Endodermal cell (in vitro differentiated cells): ENCODE measurements at regions not wholly inside any gene's neighbourhood (a gene's known extent, or its start where the extent isn't known, plus 50 kb on each side); places are given as distances from the start of the nearest gene placed in this dataset.
A peak's percentile ranks its signal among the peaks of the same experiment; 100 is the strongest.

ENCODE experiments used
- DNase-seq: peaks from one replicate; pipeline ENCODE4 v3.0.0-alpha.2; 2017
- H3K27ac ChIP-seq: 2 replicates; pipeline ENCODE4 v1.5.1; 2013; ENCODE audit warnings: mild to moderate bottlenecking, low read depth, low read length, moderate library complexity
- H3K27me3 ChIP-seq: 2 replicates; pipeline ENCODE4 v1.6.1; 2013; ENCODE audit warnings: mild to moderate bottlenecking, low read length, moderate library complexity; ENCODE audit not compliant: insufficient read depth, control insufficient read depth, poor library complexity, severe bottlenecking
- H3K36me3 ChIP-seq: 2 replicates; pipeline ENCODE4 v1.7.0; 2013; ENCODE audit warnings: mild to moderate bottlenecking, low read length, moderate library complexity; ENCODE audit not compliant: control insufficient read depth, insufficient read depth
- H3K4me1 ChIP-seq: one replicate; pipeline ENCODE4 v1.7.0; 2013; ENCODE audit warnings: low read length; ENCODE audit not compliant: control insufficient read depth, insufficient read depth
- H3K4me3 ChIP-seq: 2 replicates; pipeline ENCODE4 v1.5.1; 2013; ENCODE audit warnings: mild to moderate bottlenecking, low read length, moderate library complexity
- H3K9ac ChIP-seq: 2 replicates; pipeline ENCODE4 v1.6.1; 2013; ENCODE audit warnings: mild to moderate bottlenecking, low read length, moderate library complexity; ENCODE audit not compliant: poor library complexity, severe bottlenecking; ENCODE audit errors: extremely low read depth
- H3K9me3 ChIP-seq: 2 replicates; pipeline ENCODE4 v1.6.1; 2013; ENCODE audit warnings: mild to moderate bottlenecking, low read length, moderate library complexity; ENCODE audit not compliant: control insufficient read depth
- H3K27ac Mint-ChIP-seq: 2 replicates; pipeline ENCODE4 v1.8.0; 2020; ENCODE audit warnings: mixed read lengths
- H3K27me3 Mint-ChIP-seq: 2 replicates; pipeline ENCODE4 v1.8.0; 2021; ENCODE audit warnings: mild to moderate bottlenecking, mixed read lengths; ENCODE audit not compliant: insufficient read depth
- H3K36me3 Mint-ChIP-seq: 2 replicates; pipeline ENCODE4 v1.8.0; 2020; ENCODE audit warnings: low read depth, mixed read lengths
- H3K4me1 Mint-ChIP-seq: 2 replicates; pipeline ENCODE4 v1.8.0; 2020; ENCODE audit warnings: mixed read lengths
- H3K4me3 Mint-ChIP-seq: 2 replicates; pipeline ENCODE4 v1.8.0; 2020; ENCODE audit warnings: mild to moderate bottlenecking, moderate library complexity, mixed read lengths
- H3K9me3 Mint-ChIP-seq: 2 replicates; pipeline ENCODE4 v1.8.0; 2020; ENCODE audit warnings: mild to moderate bottlenecking, mixed read lengths
- WGBS, 2 experiments: methylation state at CpG; one replicate each; pipeline versions ENCODE4 v1.1.5 to v1.1.7; 2013; ENCODE audit warnings: missing lambda C conversion rate in 2 of 2, mixed read lengths in 1 of 2; ENCODE audit not compliant: insufficient coverage in 1 of 2, insufficient read length in 1 of 2; 5-methylcytosine and 5-hydroxymethylcytosine counted together
- TF ChIP-seq, protein P1 (sequence below): fragments of 200-600 bp; sonication (generic); conservative IDR thresholded peaks from 2 replicates; pipeline ENCODE4 v1.5.0; 2021; ENCODE audit warnings: antibody characterized with exemption, mild to moderate bottlenecking

DNA sequence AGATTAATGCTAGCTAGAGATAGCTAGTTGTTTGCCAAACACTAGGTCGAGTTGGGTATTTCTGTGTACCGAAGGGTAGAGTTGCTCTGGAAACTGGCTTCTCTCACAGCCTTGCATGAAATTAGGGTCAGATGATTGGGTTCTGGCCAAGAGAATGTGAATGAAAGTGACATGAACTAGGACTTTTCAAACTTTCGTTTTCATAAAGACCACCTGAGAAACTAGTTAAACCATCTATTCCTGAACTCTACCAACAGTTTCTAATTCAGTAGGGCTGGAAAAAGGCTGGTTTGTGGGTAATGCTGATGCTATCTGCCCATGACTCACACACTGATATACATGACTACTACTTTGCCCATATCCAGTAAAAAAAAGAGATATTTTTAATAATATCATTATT is 157.6 kb downstream of the GASK1B start:
- WGBS, 2 experiments: 75 to 86% methylated on average over 2 to 3 of the region's 3 CpGs

DNA sequence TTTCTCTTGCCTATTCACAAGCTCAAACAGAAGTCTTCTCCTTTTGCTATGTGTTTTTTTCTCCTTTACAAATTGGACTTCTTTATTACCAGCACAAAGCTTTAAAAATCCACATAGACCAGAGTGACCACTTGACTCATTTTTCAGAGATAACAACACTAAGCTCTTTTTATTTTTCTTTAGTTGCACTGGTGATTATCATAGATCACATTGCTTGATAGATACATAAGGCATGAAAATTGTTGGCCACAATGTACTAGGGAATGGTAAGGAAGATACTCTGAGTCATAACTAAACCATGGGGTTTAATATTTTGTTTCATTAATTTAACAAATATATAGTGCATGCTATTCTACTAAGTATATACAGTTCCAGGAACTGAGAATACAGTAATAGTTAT is 159.0 kb downstream of the GASK1B start:
- no peaks in the 10 kb centered on the region for H3K27me3 ChIP-seq
- H3K4me3 ChIP-seq: no peak overlapping the region
- Mint-ChIP-seq H3K36me3 (no peaks in the 10 kb centered on the region), H3K4me3 (no peak overlapping the region), H3K27ac (no peak overlapping the region), H3K9me3 (no peaks in the 10 kb centered on the region), H3K4me1 (peaks cover 3% of the 10 kb centered on the region), H3K27me3 (no peaks in the 10 kb centered on the region)
- no peak overlapping the region for H3K27ac ChIP-seq
- H3K9ac ChIP-seq: no peak overlapping the region
- no peaks in the 10 kb centered on the region for H3K36me3 ChIP-seq
- TF ChIP-seq, protein P1, sequence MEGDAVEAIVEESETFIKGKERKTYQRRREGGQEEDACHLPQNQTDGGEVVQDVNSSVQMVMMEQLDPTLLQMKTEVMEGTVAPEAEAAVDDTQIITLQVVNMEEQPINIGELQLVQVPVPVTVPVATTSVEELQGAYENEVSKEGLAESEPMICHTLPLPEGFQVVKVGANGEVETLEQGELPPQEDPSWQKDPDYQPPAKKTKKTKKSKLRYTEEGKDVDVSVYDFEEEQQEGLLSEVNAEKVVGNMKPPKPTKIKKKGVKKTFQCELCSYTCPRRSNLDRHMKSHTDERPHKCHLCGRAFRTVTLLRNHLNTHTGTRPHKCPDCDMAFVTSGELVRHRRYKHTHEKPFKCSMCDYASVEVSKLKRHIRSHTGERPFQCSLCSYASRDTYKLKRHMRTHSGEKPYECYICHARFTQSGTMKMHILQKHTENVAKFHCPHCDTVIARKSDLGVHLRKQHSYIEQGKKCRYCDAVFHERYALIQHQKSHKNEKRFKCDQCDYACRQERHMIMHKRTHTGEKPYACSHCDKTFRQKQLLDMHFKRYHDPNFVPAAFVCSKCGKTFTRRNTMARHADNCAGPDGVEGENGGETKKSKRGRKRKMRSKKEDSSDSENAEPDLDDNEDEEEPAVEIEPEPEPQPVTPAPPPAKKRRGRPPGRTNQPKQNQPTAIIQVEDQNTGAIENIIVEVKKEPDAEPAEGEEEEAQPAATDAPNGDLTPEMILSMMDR: no peak
- DNase-seq: no peak
- no peaks in the 10 kb centered on the region for H3K4me1 ChIP-seq
- no peaks in the 10 kb centered on the region for H3K9me3 ChIP-seq

More for the DNA sequence above, 157.6 kb downstream of the GASK1B start:
- Mint-ChIP-seq H3K27ac (no peak overlapping the region), H3K9me3 (no peaks in the 10 kb centered on the region), H3K36me3 (no peaks in the 10 kb centered on the region), H3K27me3 (no peaks in the 10 kb centered on the region), H3K4me3 (no peak overlapping the region), H3K4me1 (peaks cover 5% of the 10 kb centered on the region)
- Histone ChIP-seq H3K36me3 (no peaks in the 10 kb centered on the region), H3K9me3 (no peaks in the 10 kb centered on the region), H3K4me1 (peaks cover 2% of the 10 kb centered on the region), H3K27me3 (no peaks in the 10 kb centered on the region), H3K9ac (no peak overlapping the region), H3K27ac (no peak overlapping the region), H3K4me3 (no peak overlapping the region)
- no peak for DNase-seq
- TF ChIP-seq, protein P1: no peak

DNA sequence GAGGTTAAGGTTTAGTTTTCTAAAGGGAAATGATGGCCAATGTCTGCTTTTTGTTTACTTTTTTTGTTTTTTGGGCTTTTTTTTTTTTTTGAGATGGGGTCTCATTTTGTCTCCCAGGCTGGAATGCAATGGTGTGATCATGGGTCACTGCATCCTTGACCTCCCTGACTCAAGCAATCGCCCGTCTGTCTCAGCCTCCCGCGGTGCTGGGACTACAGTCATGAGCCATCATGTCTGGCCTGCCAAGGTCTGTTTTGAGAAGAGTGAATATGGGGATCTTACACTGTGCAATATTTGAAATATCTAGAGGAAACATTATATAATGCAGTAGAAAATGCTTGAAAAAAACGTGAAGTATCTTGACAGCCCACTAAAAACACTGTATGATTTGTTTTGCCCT is 162.5 kb downstream of the GASK1B start:
- H3K4me3 Mint-ChIP-seq: no peak overlapping the region
- no peaks in the 10 kb centered on the region for H3K36me3 Mint-ChIP-seq

More for the DNA sequence above, 162.5 kb downstream of the GASK1B start:
- no peak overlapping the region for H3K9ac ChIP-seq
- Mint-ChIP-seq H3K4me1 (peaks cover 5% of the 10 kb centered on the region), H3K27ac (no peak overlapping the region), H3K27me3 (no peaks in the 10 kb centered on the region), H3K9me3 (no peaks in the 10 kb centered on the region)
- no peaks in the 10 kb centered on the region for H3K9me3 ChIP-seq
- H3K36me3 ChIP-seq: no peaks in the 10 kb centered on the region
- TF ChIP-seq, protein P1: no peak
- DNase-seq: no peak
- 77 to 83% methylated on average over 3 to 5 of the region's 5 CpGs for whole genome bisulfite sequencing, 2 experiments
- H3K4me1 ChIP-seq: no peaks in the 10 kb centered on the region
- no peaks in the 10 kb centered on the region for H3K27me3 ChIP-seq
- peak overlapping the region; percentile 79 for H3K27ac ChIP-seq
- no peak overlapping the region for H3K4me3 ChIP-seq
